Right hindlimb (tissue), 1 donor: ENCODE measurements at regions not wholly inside any gene's neighbourhood (a gene's known extent, or its start where the extent isn't known, plus 50 kb on each side); places are given as distances from the start of the nearest gene placed in this dataset.

Source experiments
- DNase-seq: peaks from one replicate; pipeline ENCODE4 v3.0.0-alpha.2; 2018

DNA sequence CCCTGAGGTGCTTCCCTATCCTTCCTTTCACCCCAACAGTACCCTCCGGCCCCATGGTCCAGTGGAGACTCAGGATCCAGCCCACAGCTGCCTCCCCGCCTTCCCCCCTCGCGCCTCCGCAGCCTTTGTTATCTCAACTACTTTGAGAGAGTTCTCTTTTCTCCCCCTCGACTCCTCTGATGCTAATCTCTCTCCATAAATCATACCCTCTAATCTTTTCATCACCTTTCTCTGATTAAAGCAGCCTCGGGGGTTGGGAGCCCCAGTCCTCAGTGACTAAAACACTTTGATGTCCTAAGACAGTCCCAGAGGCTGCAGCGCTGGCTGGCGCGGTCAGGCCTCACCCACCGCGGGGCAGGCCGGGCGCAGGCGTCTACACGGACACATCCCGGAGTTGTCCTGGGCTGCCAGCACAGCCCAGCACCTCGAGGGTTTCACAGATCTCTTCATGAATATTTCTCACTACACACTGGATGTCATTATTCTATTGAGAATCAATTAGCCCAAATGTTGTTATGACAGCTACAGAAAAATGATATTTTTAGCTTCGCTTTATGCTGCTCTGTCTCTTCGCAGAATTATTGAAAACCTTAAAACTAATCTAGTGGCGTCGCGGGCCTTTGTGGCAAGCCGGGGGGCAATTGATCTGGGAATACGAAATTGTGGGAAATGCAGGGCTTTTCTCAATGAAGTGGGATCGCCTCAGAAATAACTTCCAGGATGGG, 289.5 kb downstream of the RRAGC start:
- DNase-seq = no peak

DNA sequence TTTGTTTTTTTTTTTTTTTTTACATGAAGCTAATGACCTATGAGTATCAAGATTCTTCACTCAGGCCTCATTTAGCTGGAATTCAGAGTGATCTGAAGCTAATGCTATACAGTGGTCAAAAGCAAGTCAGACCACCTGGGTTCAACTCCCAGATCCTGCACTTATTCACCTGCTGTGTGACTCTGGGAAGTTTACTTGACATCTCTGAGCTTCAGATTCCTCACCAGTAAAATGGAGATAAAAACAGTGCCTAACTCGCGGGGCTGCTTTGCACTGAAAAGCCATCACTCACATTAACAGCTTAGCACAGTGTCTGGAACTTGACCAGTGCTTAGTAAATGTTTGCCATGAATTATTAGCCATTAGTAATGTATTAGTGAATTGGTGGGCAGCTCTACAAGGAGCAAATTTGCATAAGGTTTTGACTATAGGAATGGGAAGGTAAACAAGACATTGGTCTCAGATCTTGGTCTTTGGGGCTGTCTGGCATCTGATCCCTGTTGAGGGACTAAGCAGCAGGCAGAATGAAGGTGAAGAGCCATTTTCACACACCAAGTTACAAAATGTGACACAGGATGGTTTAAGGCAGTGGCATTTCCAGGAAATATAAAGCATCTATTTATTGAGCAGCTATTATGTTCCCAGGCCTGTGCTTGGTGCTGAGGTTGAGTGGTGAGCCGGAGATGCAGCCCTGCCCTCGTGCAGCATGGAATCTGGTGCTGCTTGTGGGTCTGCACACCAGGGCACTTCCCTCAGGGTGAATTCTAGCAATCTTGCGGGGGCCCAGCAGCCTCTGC, 291.3 kb downstream of the RRAGC start:
- DNase-seq = no peak

DNA sequence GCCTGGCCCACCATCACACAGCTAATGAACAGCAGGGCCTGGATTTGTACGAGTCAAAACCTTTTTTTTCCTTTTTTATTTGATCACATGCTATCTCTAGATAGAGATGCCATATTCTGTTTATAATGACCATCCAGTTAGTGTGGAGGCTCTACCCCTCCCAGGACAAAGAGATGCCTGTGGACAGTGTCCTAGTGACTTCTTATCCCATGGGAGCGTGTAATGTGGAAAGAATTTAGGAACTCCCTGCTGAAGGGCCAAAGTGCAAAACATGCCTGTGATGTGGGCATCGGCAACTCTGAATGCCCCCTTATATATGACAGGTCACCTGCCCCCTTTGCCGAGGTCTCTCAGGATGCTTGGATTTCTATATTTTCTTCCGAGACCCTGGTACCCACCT, 292.2 kb downstream of the RRAGC start:
- DNase-seq = no peak

DNA sequence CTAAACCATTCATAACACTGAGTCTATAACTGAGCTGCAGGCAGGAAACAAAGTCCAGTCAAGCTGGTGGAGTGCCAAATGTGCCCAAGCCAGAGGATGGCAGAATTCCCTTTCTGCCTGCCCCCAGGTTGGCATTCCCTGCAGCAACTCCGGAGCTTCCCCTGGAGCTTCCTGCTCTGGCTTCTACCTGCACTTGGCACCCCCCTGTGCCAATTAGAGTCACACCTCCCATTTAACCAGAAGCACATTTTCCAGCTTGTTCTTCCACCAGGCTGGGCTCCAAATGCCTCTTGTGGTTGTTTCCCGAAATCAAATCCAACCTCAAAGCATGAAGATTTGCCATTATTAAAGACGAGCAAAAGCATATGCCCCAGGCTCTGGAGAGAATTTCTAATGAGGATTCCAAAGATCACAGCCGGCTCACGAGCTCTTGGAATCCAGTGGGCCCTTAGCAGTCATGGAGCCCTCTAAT, 294.5 kb downstream of the RRAGC start:
- DNase-seq = peak; percentile 48

DNA sequence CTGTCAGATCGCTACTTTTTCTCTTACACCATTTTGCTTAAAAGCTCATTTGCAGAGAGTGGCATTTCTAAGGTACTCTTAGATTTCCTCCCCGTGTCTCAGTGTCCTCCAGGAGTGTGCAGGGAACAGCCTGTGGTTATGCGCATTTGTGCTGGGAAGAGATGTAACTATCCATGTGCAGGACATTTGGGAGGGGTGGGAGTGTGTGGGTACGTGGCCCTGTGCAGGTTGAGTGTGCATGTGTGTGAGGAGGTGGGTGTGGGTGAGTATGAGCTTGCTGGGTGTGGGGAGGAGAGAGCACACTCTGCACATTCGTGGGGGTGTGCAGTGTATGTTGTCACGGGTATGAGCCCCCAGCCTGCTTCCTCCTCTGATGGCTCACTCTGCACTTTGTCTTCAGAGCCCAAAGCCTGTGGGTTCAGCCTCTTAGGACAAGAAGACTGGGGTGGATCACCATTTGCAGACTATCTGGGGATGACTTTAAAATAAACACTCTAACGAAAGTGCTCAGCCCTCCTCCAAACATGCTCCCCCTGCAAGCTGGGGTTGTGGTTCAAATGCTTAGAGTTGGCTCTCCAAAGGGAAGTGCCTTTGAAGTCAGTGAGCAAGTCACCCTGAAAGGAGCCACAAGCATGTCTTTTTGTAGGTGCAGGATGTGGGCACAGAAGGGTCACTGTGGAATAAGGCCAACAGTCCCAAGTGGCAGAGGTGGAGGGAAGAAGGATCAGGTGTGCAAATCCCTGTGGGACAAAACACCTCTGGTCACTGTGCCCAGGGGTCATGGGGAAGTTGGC, 295.4 kb downstream of the RRAGC start:
- DNase-seq = no peak

DNA sequence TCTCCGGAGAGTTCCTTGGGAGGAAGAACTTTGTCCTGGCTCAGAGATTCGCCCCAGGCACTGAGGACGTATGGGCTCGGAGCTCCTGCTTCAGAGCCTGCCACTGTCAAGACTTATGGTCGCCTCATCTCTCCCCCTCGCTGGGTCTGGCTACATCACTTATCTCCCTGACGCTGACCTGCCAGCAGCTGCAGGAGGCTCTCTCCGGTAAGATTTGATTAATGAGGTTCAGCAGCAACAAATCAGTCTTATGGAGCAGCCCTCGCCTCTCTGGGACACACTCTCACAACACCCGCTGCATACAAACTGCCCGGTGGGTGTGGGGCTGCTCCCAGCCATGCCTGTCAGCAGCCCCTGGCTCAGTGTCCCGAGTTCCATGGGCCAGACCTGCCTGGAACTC, 297.8 kb downstream of the RRAGC start:
- DNase-seq = no peak

DNA sequence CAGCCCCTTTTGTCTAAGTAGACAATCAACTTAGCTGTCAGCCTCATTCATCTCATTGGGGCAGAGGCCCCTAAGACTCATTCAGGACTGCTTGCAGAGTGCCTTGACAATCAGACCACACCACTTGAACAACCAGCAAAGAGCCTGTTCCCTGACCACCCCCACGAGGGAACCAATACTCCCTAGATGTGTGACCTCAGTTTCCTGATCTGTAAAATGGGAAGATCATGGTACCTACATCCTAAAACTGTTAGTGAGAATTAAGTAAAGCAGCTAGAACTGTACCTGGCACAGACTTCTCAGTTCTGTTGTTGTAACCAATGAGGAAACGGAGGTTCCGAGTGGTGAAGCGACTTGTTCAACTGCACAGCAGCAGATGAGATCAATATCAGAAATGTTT, 298.5 kb downstream of the RRAGC start:
- DNase-seq = no peak

DNA sequence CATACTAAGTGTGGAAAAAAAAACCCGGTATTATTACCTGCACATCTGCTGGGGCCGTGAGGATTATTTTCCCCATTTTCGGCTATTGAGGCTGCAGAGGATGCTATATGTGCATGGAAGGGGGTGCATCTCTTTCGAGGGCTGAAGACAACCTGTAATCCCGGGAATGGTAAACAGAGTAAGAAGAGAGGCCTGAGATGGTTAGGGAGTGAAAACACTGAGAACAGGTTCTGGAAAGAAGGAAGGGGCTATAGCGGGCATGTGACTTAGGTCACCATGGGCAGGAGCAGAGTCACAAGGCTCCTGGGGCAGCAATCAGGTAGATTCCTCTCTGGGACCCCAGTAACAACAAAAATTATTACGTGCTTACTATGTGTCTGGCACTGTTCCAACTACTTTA, 299.1 kb downstream of the RRAGC start:
- no peak for DNase-seq

DNA sequence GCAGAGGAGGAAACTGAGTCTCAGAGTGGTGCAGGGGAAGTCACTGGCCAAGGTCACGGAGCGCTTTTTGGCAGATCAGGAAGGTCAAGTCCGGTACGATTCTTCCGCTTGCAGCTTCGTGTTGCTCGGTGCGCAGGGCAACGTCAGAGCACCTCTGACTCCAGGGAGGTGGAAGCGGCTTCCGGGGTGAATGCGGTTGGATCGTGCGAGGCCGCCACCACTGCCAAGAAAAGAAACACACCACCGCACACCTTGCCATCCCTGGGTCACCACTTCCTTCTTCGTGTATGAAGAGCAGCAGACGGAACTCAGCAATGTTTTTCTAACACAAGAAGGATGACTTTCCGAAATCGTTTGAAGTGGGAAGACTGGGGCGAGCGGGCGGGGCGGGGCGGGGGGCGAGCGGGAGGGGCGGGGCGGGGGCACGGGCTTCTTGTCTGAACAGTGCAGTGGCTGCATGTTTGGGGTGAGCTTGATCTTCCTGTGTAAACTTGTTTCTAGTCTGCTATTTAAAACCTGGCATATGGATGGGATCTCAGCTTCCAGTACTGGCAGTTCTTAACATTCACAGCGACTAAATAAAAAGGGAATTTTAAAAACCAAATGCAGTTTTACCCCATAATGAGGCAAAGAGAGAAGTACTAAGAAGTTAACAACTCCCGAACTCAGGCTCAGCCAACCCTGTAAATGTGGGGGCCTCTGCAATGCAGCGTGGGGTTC, 300.0 kb downstream of the RRAGC start:
- DNase-seq = no peak

DNA sequence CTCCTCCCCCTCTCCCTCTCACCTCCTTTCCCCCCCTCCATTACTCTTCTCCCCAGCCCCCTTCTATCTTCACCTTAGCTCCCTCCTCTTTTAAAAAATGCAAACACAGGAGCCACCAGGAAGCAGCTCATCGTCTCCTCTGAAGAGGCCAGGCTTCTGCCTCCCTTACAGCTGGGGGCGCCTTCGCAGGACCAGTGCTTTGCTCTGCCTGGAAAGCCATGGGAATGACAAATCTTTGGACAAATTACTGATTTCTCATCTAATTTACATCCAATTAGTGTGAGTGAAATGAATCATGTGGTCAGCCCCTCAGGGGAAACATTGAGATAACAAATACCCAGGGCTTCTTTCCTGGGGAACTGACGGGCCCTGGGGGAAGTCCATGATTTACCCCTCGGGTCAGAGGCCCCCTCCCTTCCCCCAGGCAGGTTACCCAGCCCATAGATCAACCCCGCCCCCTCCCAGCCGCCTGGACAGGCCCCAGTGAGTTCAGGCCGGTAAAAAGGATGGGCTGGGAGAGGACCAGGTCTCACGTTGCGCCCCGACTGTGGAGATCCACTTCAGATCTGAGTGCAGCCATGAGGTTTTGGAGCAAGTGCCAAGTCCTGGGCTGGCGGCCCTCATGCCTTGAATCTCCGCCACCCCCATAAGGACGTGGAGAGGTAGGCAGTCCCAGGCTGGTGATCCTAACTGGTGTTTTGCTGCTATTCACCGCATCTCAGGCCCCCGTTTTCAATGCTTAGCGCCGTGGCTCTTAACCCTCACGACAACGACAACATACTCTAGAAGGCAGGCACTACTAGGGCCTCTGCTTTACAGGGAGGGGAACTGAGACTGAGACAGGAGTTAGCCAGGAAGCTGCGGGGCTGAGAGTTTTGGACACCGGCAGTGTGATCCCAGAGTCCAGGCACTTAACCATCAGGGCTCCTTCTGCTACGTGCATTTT, 300.8 kb downstream of the RRAGC start:
- no peak for DNase-seq

DNA sequence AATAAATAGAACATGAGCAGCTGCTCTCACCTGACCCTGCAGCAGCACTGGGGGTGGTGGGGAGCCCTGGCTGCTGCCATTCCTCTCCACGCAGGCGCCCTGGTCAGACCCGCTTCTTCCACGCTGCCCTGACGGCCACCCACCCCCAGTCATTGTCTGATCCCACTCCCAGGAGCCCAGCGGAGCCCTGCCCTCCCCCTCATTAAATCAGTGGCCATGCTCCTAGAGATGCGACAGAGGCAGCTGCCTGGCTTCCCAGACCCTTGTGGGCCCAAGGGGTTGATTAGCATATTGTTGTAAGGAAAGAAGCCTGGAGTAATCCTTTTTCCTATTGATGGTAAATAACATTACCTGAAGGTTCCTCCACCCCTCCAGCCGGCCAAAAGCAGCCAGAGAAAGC, 301.5 kb downstream of the RRAGC start:
- DNase-seq = no peak

DNA sequence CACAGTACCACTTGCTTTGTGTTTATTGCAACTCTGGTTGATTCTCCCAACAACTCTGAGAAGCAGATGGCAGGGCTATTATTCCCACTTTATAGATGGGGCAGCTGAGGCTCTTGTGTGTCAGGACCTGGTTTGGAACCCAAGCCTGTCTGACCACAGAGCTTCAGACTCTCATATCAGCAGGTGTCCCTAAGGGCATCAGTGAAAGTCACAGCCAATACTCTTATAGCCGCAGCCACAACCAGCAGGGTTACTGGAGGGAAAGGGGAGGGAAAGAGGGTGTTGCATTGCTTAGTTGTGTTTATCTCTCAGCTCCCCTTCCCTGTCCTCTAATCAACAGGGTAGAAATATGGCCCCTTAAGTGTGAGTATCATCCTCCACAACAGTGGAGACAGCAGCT, 304.0 kb downstream of the RRAGC start:
- no peak for DNase-seq

DNA sequence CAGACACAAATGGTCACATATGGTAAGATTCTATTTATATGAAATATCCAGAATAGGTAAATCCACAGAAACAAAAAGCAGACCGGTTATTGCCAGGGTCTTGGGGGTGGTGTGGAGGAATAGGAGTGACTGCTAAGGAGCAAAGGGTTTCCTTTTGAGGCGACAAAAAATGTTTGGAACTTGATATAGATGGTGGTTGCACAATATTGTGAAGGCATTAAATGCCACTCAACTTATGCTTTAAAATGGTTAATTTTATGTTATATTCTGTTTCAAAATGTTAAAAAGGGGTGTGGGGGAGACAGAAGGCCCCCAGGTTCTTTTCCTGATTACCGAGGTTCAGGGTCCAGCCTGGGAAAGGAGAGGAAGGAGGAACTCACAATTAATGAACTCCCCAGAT, 304.4 kb downstream of the RRAGC start:
- DNase-seq = no peak

DNA sequence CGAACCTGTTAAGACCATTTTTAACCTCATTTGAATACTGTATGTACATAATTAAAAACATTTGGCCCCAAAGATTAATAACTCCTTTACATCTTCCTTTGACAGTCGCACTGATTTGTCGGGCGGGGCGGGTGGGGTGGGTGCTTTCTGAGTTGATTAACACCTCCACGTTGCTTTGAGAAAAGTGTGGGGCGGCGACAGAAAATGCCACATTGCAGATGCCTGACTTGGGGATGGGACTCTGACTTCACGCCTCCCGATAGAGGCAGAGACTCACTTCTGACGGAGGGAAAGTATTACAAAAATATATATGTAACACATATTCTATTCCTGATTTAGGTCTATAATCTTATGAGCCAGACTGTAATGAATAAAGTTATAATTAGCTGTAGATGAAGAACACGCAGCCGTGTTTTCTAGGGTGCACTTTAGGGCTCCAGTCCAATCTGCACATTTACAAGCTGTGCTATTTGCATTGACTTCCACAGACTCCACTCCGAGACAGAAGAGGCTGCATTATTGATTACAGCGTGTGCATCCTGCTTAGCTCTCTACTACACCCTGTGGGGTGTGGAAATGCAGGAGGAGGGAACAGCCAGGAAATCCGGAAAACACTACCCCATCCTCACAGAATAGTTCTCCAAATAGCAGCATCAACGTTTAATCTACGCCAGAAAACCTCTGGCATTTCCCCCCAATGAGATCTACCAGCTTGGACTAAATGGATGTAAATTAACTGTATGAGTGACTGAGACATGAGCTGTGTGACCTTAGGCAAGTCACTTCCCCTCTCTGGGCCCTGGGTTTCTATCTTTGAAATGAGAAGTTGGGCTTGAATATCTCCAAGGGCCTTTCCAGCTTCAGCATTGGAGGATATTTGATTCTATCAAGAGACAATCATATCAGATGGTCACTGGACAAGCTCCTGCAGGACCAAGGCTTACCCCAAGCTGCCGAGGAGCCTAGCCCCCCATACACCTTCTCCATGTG, 308.0 kb downstream of the RRAGC start:
- no peak for DNase-seq

DNA sequence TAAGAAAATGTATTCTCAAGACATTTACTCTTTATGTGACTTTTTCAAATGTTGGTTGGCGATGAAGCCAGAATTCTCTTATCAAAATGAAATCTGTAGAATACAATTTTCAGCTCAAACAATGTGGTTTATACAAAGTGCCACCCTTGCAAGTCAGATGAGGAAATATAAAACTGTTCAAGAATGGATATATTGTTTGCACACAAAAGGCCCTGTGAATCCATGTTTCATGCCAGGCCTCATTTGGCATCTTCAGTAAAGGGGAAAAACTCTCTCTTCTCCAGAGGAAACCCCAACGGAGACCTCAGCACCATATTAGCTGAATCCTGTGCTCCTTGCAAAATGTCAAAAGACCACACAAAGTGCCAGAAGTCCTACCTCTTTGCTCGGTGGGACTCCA, 310.4 kb downstream of the RRAGC start:
- DNase-seq = no peak

DNA sequence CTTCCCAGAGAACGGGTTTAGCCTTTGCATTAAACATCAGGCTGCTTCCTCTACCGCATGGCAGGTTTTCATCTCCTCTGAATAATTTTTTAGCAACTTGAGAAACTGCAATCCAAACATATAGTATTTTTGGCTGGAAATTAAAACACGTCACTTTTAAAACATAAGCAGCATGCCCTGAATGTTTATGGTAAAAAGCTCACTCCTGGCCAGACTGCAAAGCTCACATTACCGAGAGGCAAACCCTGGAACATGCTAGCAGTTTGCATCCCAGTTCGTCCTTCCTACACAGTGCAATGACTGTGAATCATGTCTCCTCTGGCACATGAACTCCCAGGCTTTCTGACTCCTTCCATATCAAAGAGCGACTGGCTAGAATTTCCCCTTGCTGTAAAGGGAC, 312.3 kb downstream of the RRAGC start:
- DNase-seq = no peak

DNA sequence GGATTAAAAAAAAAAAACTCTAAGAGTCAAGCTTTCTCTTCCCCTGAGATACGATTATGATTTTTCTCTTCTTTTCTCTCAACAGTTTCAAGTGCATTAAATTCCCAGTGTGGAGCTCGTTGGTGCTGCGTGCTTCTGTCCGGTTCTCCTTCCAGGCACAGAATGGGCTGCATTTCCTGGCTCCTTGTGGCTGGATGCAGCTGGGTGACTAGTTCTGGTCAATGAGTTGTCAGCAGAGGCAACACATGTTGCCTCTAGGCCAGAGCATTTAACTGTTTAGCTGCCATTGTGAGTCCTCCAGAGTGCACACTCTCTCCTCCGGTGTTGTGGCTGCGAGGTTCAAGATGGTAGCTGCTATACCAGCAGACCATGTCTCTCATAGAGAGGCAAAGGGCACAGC, 312.9 kb downstream of the RRAGC start:
- no peak for DNase-seq

DNA sequence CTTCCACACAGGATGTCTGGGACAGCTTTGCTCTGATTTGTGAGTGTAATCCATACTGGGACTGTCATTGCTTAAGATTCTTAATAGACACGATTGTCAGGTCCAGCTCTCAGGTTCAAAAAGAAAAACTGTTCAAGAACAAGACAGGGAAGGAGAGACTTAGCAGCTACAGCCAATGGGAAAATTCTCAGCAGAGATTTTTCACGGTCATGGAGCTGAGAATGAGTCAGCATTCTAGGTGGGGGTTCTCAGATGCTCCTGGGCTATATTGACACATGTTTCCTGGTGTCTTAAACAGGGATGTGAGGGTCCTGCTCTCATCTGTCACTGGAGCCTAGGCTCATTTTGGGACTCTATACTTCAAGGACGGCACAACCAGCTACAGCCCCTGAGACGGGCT, 318.3 kb downstream of the RRAGC start:
- no peak for DNase-seq

DNA sequence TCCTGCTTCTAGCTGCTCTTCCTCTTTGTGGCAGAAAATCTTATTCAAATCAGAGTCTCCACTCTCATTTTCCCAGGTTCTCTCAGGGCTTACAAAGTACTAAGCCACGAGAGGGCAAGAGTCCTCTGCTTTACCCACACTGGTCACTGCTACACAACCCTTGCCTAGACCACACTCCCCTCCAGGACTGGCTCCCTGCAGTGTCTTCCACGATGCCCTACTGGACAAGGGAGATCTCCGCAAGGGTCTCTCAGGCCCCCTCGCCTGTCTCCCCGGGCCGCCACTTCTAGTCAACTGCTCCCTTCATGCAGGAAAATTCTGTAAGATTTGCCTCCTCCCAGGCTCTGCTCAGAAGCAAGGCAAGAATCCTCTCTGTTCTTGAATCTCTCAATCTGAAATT, 319.6 kb downstream of the RRAGC start:
- no peak for DNase-seq

DNA sequence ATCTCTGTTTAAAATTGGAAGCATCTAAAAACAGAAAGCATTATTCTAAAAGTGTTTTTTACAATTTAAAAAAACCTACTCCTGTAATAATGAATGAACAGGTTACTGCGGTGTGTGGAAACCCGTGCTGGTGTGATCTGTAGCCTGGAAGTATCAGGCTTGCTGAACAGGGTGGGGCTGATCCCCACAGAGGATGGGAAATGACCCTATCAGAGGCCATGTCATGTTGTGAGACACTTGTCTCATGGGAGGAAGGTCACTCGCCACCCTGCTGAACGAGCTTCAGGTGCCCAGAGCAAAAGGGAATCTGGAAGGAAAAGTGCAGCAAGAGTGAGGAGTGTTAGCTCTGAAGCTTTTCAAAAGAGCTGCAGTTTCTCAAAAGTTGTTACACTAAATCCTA, 320.7 kb downstream of the RRAGC start:
- no peak for DNase-seq

DNA sequence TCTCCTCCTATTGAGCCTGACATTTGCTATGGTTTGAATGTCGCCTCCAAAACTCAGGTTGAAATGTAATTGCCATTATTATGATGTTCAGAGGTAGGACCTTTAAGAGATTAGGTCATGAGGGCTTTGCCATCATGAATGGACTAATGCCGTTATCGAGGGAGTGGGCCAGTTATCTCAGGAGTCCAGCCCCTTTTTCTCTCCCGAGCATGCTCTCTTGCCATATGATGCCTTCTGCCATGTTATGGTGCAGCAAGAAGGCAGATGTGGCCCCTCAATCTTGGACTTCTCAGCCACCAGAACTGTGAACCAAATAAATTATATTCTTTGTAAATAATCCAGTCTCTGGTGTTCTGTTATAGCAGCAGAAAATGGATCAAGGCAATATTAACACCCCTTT, 323.5 kb downstream of the RRAGC start:
- DNase-seq = no peak
